PC-3 (cell line): ENCODE measurements at regions not wholly inside any gene's neighbourhood (a gene's known extent, or its start where the extent isn't known, plus 50 kb on each side); places are given as distances from the start of the nearest gene placed in this dataset.

ENCODE experiments used
- ATAC-seq: fragments of 200-7000 bp; cut with Tn5 transposase; 2 replicates; pipeline ENCODE4 v1.9.1; 2020; ENCODE audit warnings: mild to moderate bottlenecking, moderate library complexity
- BruUV-seq: library from RNA; stranded (reverse); fragments of 400-500 nt; replicated peaks from 2 replicates; lab custom pipeline; 2021; lab: Mats Ljungman, UMichigan
- CTCF ChIA-PET: fragments of 300-600 bp; sonication (Branson Sonifier 250); formaldehyde crosslinking; loops from one replicate; lab custom pipeline; 2022; ENCODE audit warnings: antibody characterized with exemption; lab: Charles Lee
- POLR2A ChIA-PET: fragments of 300-600 bp; sonication (Branson Sonifier 250); formaldehyde crosslinking; loops from one replicate; lab custom pipeline; 2022; ENCODE audit warnings: antibody characterized with exemption; ENCODE audit not compliant: unreplicated experiment; lab: Charles Lee
- DNase-seq: peaks from one replicate; pipeline ENCODE4 v3.0.0-alpha.2; 2015
- H2AFZ ChIP-seq: fragments of 300-600 bp; sonication (generic); 2 replicates; pipeline ENCODE4 v1.6.0; 2016; ENCODE audit warnings: antibody characterized with exemption, low read length
- H3F3A ChIP-seq: fragments of 300-600 bp; sonication (generic); one replicate; pipeline ENCODE4 v1.6.0; 2017; ENCODE audit warnings: antibody characterized with exemption, low read length, control low read depth, mild to moderate bottlenecking; ENCODE audit not compliant: unreplicated experiment
- H3K27ac ChIP-seq: fragments of 300-600 bp; sonication (generic); 2 replicates; pipeline ENCODE4 v1.5.1; 2016; ENCODE audit warnings: mild to moderate bottlenecking, low read length
- H3K27me3 ChIP-seq: fragments of 300-600 bp; sonication (generic); 2 replicates; pipeline ENCODE4 v1.6.1; 2016; ENCODE audit warnings: low read length, mixed read lengths
- H3K36me3 ChIP-seq: fragments of 300-600 bp; sonication (generic); 2 replicates; pipeline ENCODE4 v1.6.1; 2016; ENCODE audit warnings: low read depth, mixed run types, low read length, mixed read lengths
- H3K4me1 ChIP-seq: fragments of 300-600 bp; sonication (generic); 2 replicates; pipeline ENCODE4 v1.5.1; 2016; ENCODE audit warnings: low read length; ENCODE audit not compliant: insufficient read depth
- H3K4me2 ChIP-seq: fragments of 300-600 bp; sonication (generic); 2 replicates; pipeline ENCODE4 v1.6.0; 2016; ENCODE audit warnings: low read length
- H3K4me3 ChIP-seq: fragments of 300-600 bp; sonication (generic); 2 replicates; pipeline ENCODE4 v1.5.1; 2016; ENCODE audit warnings: mild to moderate bottlenecking, low read length, mixed read lengths
- H3K79me2 ChIP-seq: fragments of 300-600 bp; sonication (generic); 2 replicates; pipeline ENCODE4 v1.6.1; 2017; ENCODE audit warnings: low read length, mixed read lengths
- H3K9ac ChIP-seq: fragments of 300-600 bp; sonication (generic); 2 replicates; pipeline ENCODE4 v1.6.0; 2016; ENCODE audit warnings: mild to moderate bottlenecking, low read length
- H3K9me2 ChIP-seq: fragments of 300-600 bp; sonication (generic); replicated peaks from 2 replicates; pipeline ENCODE4 v1.6.1; 2016; ENCODE audit warnings: mixed run types, low read length, mixed read lengths
- H3K9me3 ChIP-seq: fragments of 300-600 bp; sonication (generic); 2 replicates; pipeline ENCODE4 v1.6.1; 2016; ENCODE audit warnings: low read length, mixed read lengths
- H4K20me1 ChIP-seq: fragments of 300-600 bp; sonication (generic); 2 replicates; pipeline ENCODE4 v1.6.1; 2016; ENCODE audit warnings: low read length, mixed read lengths
- EZH2 ChIP-seq: fragments of 300-600 bp; sonication (generic); IDR thresholded peaks from one replicate; pipeline ENCODE4 v1.6.1; 2017; ENCODE audit warnings: antibody characterized with exemption, mild to moderate bottlenecking, low read length; ENCODE audit not compliant: unreplicated experiment
- EZH2phosphoT487 ChIP-seq: fragments of 300-600 bp; sonication (generic); IDR thresholded peaks from 2 replicates; pipeline ENCODE4 v1.6.1; 2018; ENCODE audit warnings: mild to moderate bottlenecking, antibody characterized with exemption, low read length, borderline replicate concordance
- intact Hi-C: fragments of 100-400 bp; cut with micrococcal nuclease; formaldehyde crosslinking; loops from 2 replicates; pipeline ENCODE4 v1.9.0; 2023
- TF ChIP-seq, protein P1 (sequence below): fragments of 300-600 bp; sonication (generic); conservative IDR thresholded peaks from 2 replicates; pipeline ENCODE4 v1.5.1; 2017; ENCODE audit warnings: antibody characterized with exemption, low read depth, mild to moderate bottlenecking, low read length

DNA sequence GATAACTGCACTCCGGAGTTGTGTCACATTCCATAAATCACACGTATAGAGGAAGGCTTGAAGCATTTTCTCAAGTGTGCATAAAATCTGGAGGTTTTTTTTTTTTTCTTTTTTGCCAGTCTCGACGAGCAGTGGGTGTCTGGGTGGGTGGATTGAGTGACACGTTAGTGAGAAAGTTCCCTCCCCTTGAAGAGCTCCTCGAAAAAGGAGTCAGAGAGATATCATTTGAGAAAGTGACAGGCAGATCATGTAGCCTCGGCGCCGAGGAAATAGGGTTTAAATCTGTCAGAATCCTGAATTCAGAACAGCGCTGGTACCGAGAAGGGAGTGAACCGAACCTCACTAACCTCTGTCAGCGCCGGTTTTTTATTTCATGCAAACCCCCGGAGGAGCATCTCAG is 269.5 kb upstream of the ARID1B start:
- Histone ChIP-seq H3K27ac (no peak overlapping the region), H3K9me3 (no peaks in the 10 kb centered on the region), H3K27me3 (no peaks in the 10 kb centered on the region), H3K4me2 (no peak overlapping the region), H3K79me2 (no peaks in the 10 kb centered on the region), H3F3A (no peaks in the 10 kb centered on the region), H3K9ac (no peak overlapping the region), H3K36me3 (no peaks in the 10 kb centered on the region), H3K9me2 (no peaks in the 10 kb centered on the region), H4K20me1 (no peaks in the 10 kb centered on the region), H3K4me3 (no peak overlapping the region), H2AFZ (no peak overlapping the region), H3K4me1 (no peaks in the 10 kb centered on the region; the same call in 1 of the 2 replicates)
- no TSS peak for BruUV-seq
- POLR2A ChIA-PET, result no interaction called here
- intact Hi-C loops, result no loop called here
- TF ChIP-seq EZH2phosphoT487 (no peak), EZH2 (no peak)
- TF ChIP-seq, protein P1, sequence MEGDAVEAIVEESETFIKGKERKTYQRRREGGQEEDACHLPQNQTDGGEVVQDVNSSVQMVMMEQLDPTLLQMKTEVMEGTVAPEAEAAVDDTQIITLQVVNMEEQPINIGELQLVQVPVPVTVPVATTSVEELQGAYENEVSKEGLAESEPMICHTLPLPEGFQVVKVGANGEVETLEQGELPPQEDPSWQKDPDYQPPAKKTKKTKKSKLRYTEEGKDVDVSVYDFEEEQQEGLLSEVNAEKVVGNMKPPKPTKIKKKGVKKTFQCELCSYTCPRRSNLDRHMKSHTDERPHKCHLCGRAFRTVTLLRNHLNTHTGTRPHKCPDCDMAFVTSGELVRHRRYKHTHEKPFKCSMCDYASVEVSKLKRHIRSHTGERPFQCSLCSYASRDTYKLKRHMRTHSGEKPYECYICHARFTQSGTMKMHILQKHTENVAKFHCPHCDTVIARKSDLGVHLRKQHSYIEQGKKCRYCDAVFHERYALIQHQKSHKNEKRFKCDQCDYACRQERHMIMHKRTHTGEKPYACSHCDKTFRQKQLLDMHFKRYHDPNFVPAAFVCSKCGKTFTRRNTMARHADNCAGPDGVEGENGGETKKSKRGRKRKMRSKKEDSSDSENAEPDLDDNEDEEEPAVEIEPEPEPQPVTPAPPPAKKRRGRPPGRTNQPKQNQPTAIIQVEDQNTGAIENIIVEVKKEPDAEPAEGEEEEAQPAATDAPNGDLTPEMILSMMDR, result no peak
- no peak for ATAC-seq
- no peak for DNase-seq
- CTCF ChIA-PET, result no interaction called here

GRCh38 chr6:156507106-156507505 is 270.1 kb upstream of the ARID1B start:
- Histone ChIP-seq H3K9me2 (no peaks in the 10 kb centered on the region), H2AFZ (no peak overlapping the region), H3K79me2 (no peaks in the 10 kb centered on the region), H3K36me3 (no peaks in the 10 kb centered on the region), H3K4me3 (no peak overlapping the region), H3K9ac (no peak overlapping the region), H3F3A (no peaks in the 10 kb centered on the region), H3K4me2 (no peak overlapping the region), H3K27me3 (no peaks in the 10 kb centered on the region), H3K9me3 (no peaks in the 10 kb centered on the region), H3K4me1 (no peaks in the 10 kb centered on the region; the same call in 1 of the 2 replicates), H4K20me1 (no peaks in the 10 kb centered on the region), H3K27ac (no peak overlapping the region)
- intact Hi-C loops, result no loop called here
- DNase-seq (no peak), ATAC-seq (no peak)
- TF ChIP-seq EZH2phosphoT487 (no peak), EZH2 (no peak)
- TF ChIP-seq, protein P1, result no peak
- CTCF ChIA-PET, result no interaction called here
- BruUV-seq, result no TSS peak
- POLR2A ChIA-PET, result no interaction called here

- ChIA-PET CTCF (no interaction called here), POLR2A (no interaction called here)
- Histone ChIP-seq H4K20me1 (no peaks in the 10 kb centered on the region), H3K9me2 (no peaks in the 10 kb centered on the region), H3K36me3 (no peaks in the 10 kb centered on the region), H3K9ac (no peak overlapping the region), H3K27me3 (no peaks in the 10 kb centered on the region), H3K79me2 (no peaks in the 10 kb centered on the region), H3F3A (no peaks in the 10 kb centered on the region), H2AFZ (no peak overlapping the region), H3K4me3 (no peak overlapping the region), H3K4me1 (no peaks in the 10 kb centered on the region), H3K4me2 (no peak overlapping the region), H3K9me3 (no peaks in the 10 kb centered on the region), H3K27ac (no peak overlapping the region)
- intact Hi-C loops, result no loop called here
- ATAC-seq, result no peak
- TF ChIP-seq EZH2phosphoT487 (no peak), EZH2 (no peak)
- TF ChIP-seq, protein P1, result no peak
- BruUV-seq, result no TSS peak
- DNase-seq, result no peak
These were observed 274.1 kb upstream of the ARID1B start for GRCh38 chr6:156502969-156503504.
